CD4-positive, alpha-beta memory T cell (primary cell): ENCODE measurements at regions not wholly inside any gene's neighbourhood (a gene's known extent, or its start where the extent isn't known, plus 50 kb on each side); places are given as distances from the start of the nearest gene placed in this dataset.

ENCODE experiments used
- CTCF ChIA-PET: fragments of 350-600 bp; sonication (Branson Sonifier 250); formaldehyde crosslinking; loops from one replicate; lab custom pipeline; 2021; ENCODE audit warnings: inconsistent platforms; ENCODE audit not compliant: partially characterized antibody; lab: Charles Lee
- POLR2A ChIA-PET: fragments of 350-600 bp; sonication (Branson Sonifier 250); formaldehyde crosslinking; loops from one replicate; lab custom pipeline; 2021; ENCODE audit not compliant: partially characterized antibody; lab: Charles Lee
- DNase-seq, 5 donors: peaks; one replicate each; pipeline versions ENCODE4 v3.0.0 to v3.0.0-alpha.2; 2020 to 2022; ENCODE audit warnings: mixed read lengths in 1 of 5
- H3K27ac ChIP-seq: one replicate; pipeline ENCODE4 v1.7.0; 2013; ENCODE audit warnings: low read depth, low read length
- H3K27me3 ChIP-seq: 2 replicates; pipeline ENCODE4 v1.7.0; 2013; ENCODE audit warnings: mild to moderate bottlenecking, low read length, moderate library complexity; ENCODE audit not compliant: insufficient read depth
- H3K36me3 ChIP-seq: 2 replicates; pipeline ENCODE4 v1.7.0; 2013; ENCODE audit warnings: mild to moderate bottlenecking, low read length, moderate library complexity; ENCODE audit not compliant: insufficient read depth
- H3K4me1 ChIP-seq: 2 replicates; pipeline ENCODE4 v1.7.0; 2013; ENCODE audit warnings: mild to moderate bottlenecking, low read length, moderate library complexity; ENCODE audit not compliant: insufficient read depth
- H3K4me3 ChIP-seq, 2 donors: one replicate each; pipeline ENCODE4 v1.7.0; 2013; ENCODE audit warnings: low read length in 2 of 2, mild to moderate bottlenecking in 1 of 2
- H3K9me3 ChIP-seq, 2 donors: one replicate each; pipeline ENCODE4 v1.7.0; 2013; ENCODE audit warnings: low read length in 2 of 2, control low read depth in 1 of 2; ENCODE audit not compliant: control insufficient read depth in 1 of 2
- H3K27ac Mint-ChIP-seq, 7 donors: one replicate each; pipeline ENCODE4 v1.8.0; 2020 to 2021; ENCODE audit warnings: mixed read lengths in 7 of 7, mild to moderate bottlenecking in 6 of 7, inconsistent platforms in 3 of 7, moderate library complexity in 3 of 7
- H3K27me3 Mint-ChIP-seq, 2 donors: one replicate each; pipeline ENCODE4 v1.8.0; 2020 to 2021; ENCODE audit warnings: mixed read lengths in 2 of 2
- H3K36me3 Mint-ChIP-seq, 2 donors: one replicate each; pipeline ENCODE4 v1.8.0; 2020 to 2021; ENCODE audit warnings: mixed read lengths in 2 of 2, inconsistent platforms in 1 of 2, mild to moderate bottlenecking in 1 of 2
- H3K4me1 Mint-ChIP-seq, 4 donors: one replicate each; pipeline ENCODE4 v1.8.0; 2020 to 2021; ENCODE audit warnings: mixed read lengths in 4 of 4, mild to moderate bottlenecking in 1 of 4
- H3K4me3 Mint-ChIP-seq, 8 donors: one replicate each; pipeline ENCODE4 v1.8.0; 2020 to 2021; ENCODE audit warnings: mixed read lengths in 8 of 8, mild to moderate bottlenecking in 7 of 8, moderate library complexity in 6 of 8, inconsistent platforms in 3 of 8
- H3K9me3 Mint-ChIP-seq, 8 donors: one replicate each; pipeline ENCODE4 v1.8.0; 2020 to 2021; ENCODE audit warnings: mixed read lengths in 8 of 8, mild to moderate bottlenecking in 5 of 8, inconsistent platforms in 3 of 8, moderate library complexity in 1 of 8
- intact Hi-C: fragments of 100-400 bp; cut with micrococcal nuclease; formaldehyde crosslinking; loops from one replicate; pipeline ENCODE4 v1.15.1; 2023

DNA sequence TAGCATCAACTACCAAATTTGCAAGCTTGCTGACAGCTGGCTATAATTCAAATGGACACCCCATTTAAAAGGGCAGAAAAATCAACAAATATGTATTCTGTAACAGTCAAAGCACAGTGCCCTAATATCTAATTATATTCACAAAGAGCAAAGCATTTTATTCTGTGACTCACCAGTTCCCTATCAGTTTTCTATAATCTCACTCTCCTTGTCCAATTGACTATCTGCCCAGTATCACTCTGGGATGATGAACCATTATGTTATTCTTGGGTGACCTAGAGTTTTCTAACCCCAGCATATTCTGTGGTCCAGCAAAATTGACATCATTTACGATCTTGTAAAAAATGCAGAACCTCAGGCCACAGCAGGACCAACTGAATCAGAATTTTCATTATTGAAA, 82.0 kb upstream of the FREM3 start:
- Histone ChIP-seq H3K4me1 (no peaks in the 10 kb centered on the region), H3K9me3 (no peaks in the 10 kb centered on the region), H3K27me3 (no peaks in the 10 kb centered on the region), H3K4me3 (no peak overlapping the region), H3K27ac (no peak overlapping the region), H3K36me3 (no peaks in the 10 kb centered on the region)
- intact Hi-C loops = no loop called here
- no peaks in the 10 kb centered on the region for H3K36me3 Mint-ChIP-seq
- CTCF ChIA-PET = no interaction called here
- H3K4me1 Mint-ChIP-seq = no peaks in the 10 kb centered on the region
- POLR2A ChIA-PET = no interaction called here
- H3K27me3 Mint-ChIP-seq = peaks cover 1 to 2% of the 10 kb centered on the region in 2 donors
- H3K4me3 Mint-ChIP-seq = no peak overlapping the region
- peaks cover 2 to 17% (median 10%) of the 10 kb centered on the region in 8 donors for H3K9me3 Mint-ChIP-seq
- no peak for DNase-seq
- no peak overlapping the region for H3K27ac Mint-ChIP-seq

DNA sequence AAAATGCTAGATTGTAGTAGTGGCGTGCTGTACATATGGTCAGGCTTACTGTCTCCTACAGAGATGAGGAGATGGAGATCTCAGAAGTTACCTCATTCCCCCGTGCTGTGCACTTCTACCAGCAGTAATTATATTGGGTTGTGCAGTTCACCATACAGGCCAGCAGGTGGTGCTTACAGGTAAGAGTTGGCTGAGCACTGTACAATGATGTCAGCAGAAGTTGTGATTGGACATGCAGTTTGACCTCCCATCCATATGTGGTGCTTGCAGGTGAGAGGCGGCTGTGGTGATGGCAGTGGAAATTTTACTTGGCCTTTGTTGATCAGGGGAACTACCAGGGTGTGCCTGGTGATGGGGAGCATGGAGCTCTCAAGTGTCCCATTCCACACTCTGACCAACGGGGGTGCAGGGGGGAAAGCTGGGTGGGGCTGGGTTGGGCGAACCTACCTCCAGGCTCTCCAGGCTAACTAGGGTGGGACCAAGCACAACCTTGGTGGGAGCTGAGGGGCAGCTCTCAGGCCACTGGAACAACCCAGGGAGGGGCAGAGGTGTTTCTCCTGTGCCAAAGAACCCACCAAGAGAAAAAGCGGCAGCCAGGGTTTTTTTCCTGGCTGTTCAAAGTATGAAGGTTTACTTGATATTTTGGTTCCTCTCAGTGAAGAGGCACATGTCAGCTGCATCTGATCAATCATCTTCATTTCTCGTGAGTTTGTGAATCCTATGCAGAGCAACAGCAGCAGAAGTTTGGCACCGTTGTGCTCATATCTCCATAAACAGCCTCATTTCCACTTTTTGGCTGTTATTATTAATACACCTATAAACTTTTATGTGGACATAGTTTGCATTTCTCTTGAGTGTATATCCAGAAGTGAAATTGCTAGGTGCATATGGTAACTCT, 73.8 kb upstream of the FREM3 start:
- Mint-ChIP-seq H3K4me3 (no peak overlapping the region), H3K27me3 (peaks cover 0 to 3% of the 10 kb centered on the region in 2 donors), H3K4me1 (peaks cover 0 to 2% (median 0%) of the 10 kb centered on the region in 4 donors), H3K9me3 (peaks cover 0 to 15% (median 6%) of the 10 kb centered on the region in 8 donors), H3K27ac (no peak overlapping the region), H3K36me3 (no peaks in the 10 kb centered on the region)
- Histone ChIP-seq H3K4me1 (no peaks in the 10 kb centered on the region), H3K27ac (no peak overlapping the region), H3K36me3 (no peaks in the 10 kb centered on the region), H3K9me3 (no peaks in the 10 kb centered on the region), H3K27me3 (no peaks in the 10 kb centered on the region), H3K4me3 (no peak overlapping the region)
- intact Hi-C loops = no loop called here
- CTCF ChIA-PET = no interaction called here
- POLR2A ChIA-PET = no interaction called here
- peak in 4 of 5 donors; percentile 2 to 16 (median 8) for DNase-seq

- ChIA-PET POLR2A (no interaction called here), CTCF (no interaction called here)
- H3K4me3 Mint-ChIP-seq = no peak overlapping the region
- DNase-seq = no peak
- Histone ChIP-seq H3K36me3 (no peaks in the 10 kb centered on the region), H3K27ac (no peak overlapping the region), H3K4me3 (no peak overlapping the region), H3K9me3 (no peaks in the 10 kb centered on the region), H3K4me1 (no peaks in the 10 kb centered on the region), H3K27me3 (no peaks in the 10 kb centered on the region)
- H3K27me3 Mint-ChIP-seq = peaks cover 0 to 3% of the 10 kb centered on the region in 2 donors
- H3K9me3 Mint-ChIP-seq = peaks cover 0 to 15% (median 6%) of the 10 kb centered on the region in 8 donors
- peaks cover 0 to 2% (median 0%) of the 10 kb centered on the region in 4 donors for H3K4me1 Mint-ChIP-seq
- intact Hi-C loops = no loop called here
- H3K27ac Mint-ChIP-seq = no peak overlapping the region
- H3K36me3 Mint-ChIP-seq = no peaks in the 10 kb centered on the region
These were observed 70.8 kb upstream of the FREM3 start for GRCh38 chr4:143771269-143771668.

DNA sequence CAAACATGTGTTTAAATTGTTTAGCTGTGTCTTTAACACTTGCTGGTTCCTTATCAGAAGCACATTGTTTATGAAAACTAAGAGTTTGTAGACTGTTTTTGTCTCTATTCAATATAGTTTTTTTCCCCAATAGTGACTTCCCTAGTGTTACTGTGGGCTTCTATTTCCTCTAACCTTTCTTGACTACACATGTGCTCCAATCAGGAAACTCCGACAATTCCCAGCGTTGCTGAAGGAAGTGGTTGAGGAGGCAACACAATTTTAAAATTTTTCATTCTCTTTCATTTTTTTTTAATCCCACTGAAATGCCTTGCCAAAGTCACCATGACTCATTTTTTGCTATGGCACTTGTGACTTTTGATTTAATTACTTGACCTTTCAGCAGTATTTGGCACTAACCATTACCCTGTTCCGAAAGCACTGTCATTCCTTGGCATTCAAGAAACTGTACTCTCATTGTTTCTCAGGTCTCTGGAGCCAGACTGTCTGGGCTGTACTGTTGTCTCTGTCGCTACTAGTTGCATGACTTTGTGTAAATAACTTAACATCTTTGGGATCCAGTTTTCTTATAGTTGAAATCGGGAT, 67.6 kb upstream of the FREM3 start:
- H3K9me3 ChIP-seq = no peaks in the 10 kb centered on the region
- Mint-ChIP-seq H3K27me3 (no peaks in the 10 kb centered on the region), H3K4me3 (no peak overlapping the region), H3K27ac (no peak overlapping the region), H3K4me1 (no peaks in the 10 kb centered on the region), H3K9me3 (peaks cover 0 to 6% (median 3%) of the 10 kb centered on the region in 8 donors), H3K36me3 (no peaks in the 10 kb centered on the region)
- POLR2A ChIA-PET = no interaction called here
- intact Hi-C loops = no loop called here
- H3K4me3 ChIP-seq = no peak overlapping the region
- no peak overlapping the region for H3K27ac ChIP-seq
- H3K27me3 ChIP-seq = no peaks in the 10 kb centered on the region
- DNase-seq = no peak
- CTCF ChIA-PET = no interaction called here
- no peaks in the 10 kb centered on the region for H3K4me1 ChIP-seq
- no peaks in the 10 kb centered on the region for H3K36me3 ChIP-seq

GRCh38 chr4:143763587-143763986, 63.1 kb upstream of the FREM3 start:
- POLR2A ChIA-PET = no interaction called here
- no peaks in the 10 kb centered on the region for H3K27me3 Mint-ChIP-seq
- no peak overlapping the region for H3K4me3 Mint-ChIP-seq
- peaks cover 0 to 4% (median 0%) of the 10 kb centered on the region in 8 donors for H3K9me3 Mint-ChIP-seq
- Histone ChIP-seq H3K36me3 (no peaks in the 10 kb centered on the region), H3K27ac (no peak overlapping the region), H3K27me3 (no peaks in the 10 kb centered on the region), H3K4me1 (no peaks in the 10 kb centered on the region), H3K4me3 (no peak overlapping the region), H3K9me3 (no peaks in the 10 kb centered on the region)
- H3K27ac Mint-ChIP-seq = no peak overlapping the region
- H3K36me3 Mint-ChIP-seq = no peaks in the 10 kb centered on the region
- CTCF ChIA-PET = no interaction called here
- intact Hi-C loops = no loop called here
- no peaks in the 10 kb centered on the region for H3K4me1 Mint-ChIP-seq
- no peak for DNase-seq

DNA sequence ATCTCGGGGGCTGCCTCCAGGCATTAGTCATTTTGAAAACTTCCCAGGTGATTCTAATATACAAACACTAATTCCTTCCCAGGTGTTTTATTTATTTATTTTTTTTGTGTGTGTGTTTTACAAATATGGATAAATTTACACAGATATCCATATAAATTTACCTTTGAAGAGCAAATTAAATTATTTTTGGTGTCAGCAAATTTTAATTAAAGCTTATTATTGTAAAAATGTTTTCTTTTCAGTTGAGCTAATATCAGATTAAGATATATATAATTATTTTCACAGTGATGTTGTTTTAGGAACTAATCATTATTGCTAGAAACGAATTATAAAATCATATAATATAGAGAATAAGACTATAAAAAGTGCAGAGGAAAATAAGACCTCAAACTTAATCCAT, 62.0 kb upstream of the FREM3 start:
- POLR2A ChIA-PET = no interaction called here
- Mint-ChIP-seq H3K36me3 (no peaks in the 10 kb centered on the region), H3K4me3 (no peak overlapping the region), H3K27ac (no peak overlapping the region), H3K27me3 (no peaks in the 10 kb centered on the region), H3K4me1 (no peaks in the 10 kb centered on the region), H3K9me3 (peaks cover 0 to 4% (median 0%) of the 10 kb centered on the region in 8 donors)
- intact Hi-C loops = no loop called here
- H3K4me3 ChIP-seq = no peak overlapping the region
- DNase-seq = no peak
- no peak overlapping the region for H3K27ac ChIP-seq
- no peaks in the 10 kb centered on the region for H3K9me3 ChIP-seq
- no peaks in the 10 kb centered on the region for H3K36me3 ChIP-seq
- CTCF ChIA-PET = no interaction called here
- H3K27me3 ChIP-seq = no peaks in the 10 kb centered on the region
- H3K4me1 ChIP-seq = no peaks in the 10 kb centered on the region
